ENCODE measurements at regions not wholly inside any gene's neighbourhood (a gene's known extent, or its start where the extent isn't known, plus 50 kb on each side); places are given as distances from the start of the nearest gene placed in this dataset.

DNA sequence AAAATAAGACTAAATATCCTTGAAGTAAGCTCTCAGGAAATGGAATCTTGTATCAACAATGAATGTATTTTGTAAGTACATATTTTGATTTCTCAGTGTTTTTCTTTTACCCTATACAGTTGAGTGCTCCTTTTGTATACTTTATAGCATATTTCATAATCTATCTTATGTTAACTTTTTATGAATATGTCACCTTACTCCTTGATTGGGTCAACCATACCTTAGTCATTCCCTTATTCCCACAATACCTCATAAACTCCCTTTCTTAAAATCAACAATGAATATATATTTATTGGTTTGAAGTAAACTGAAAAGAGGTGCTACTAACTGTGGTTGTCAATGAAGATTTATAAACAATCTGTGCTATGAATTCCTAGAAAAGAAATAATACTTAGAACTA, 686.2 kb downstream of the METTL15 start:
- intact Hi-C loops (cut with micrococcal nuclease), result no loop called here
- POLR2A ChIA-PET, result no interaction called here
- no peak overlapping the region for H3K27ac Mint-ChIP-seq

DNA sequence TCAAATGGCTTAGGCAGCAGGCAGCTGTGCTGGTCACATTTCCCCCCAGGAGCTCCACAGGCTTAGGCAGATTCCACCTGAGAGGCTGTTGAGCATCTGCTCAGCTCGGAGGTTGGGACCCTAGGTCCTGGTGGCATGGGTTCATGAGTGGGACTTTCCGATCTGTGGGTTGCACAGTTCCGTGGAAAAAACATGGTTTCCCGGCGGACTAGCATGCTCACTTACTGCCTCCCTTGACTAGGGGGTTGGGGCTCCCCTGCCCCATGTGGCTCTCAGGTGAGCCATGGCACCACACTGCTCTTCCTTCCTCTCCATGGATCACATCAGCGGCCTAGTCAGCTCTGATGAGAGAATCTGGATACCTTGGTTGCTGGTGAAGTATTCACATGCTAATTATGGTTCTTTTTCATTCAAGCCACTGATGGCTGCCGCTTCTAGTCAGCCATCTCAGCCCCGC, 685.1 kb downstream of the METTL15 start:
- Histone ChIP-seq H4K20me1 (ENCODE audit: control insufficient read depth, insufficient read depth, low read length, poor library complexity, severe bottlenecking) (no peaks in the 10 kb centered on the region), H3K4me3 (ENCODE audit: control extremely low read depth in 1 of 5, extremely low read depth in 1 of 5, insufficient read depth in 1 of 5, low read depth in 2 of 5, low read length in 4 of 5) (no peak overlapping the region), H3K27me3 (replicated peaks in 1 of 4; ENCODE audit: control extremely low read depth in 1 of 4, control insufficient read depth in 3 of 4, insufficient read depth in 4 of 4, low read length in 3 of 4) (no peaks in the 10 kb centered on the region), H3K9me3 (ENCODE audit: control extremely low read depth in 1 of 3, control insufficient read depth in 2 of 3, insufficient read depth in 1 of 3, low read length in 2 of 3) (peaks cover 0 to 12% (median 0%) of the 10 kb centered on the region in 3 donors), H3K79me2 (ENCODE audit: control insufficient read depth, insufficient read depth, low read length) (no peaks in the 10 kb centered on the region), H3K4me1 (ENCODE audit: control insufficient read depth in 2 of 2, insufficient read depth in 2 of 2, low read length in 2 of 2) (no peaks in the 10 kb centered on the region), H3K27ac (ENCODE audit: low read length in 2 of 2) (no peak overlapping the region), H2AFZ (ENCODE audit: insufficient read depth, low read depth, low read length, poor library complexity, severe bottlenecking) (no peak overlapping the region), H3K4me2 (replicated peaks; ENCODE audit: low read depth, low read length, poor library complexity, severe bottlenecking) (no peak overlapping the region), H3K9ac (ENCODE audit: low read length) (no peak overlapping the region), H3K36me3 (replicated peaks in 1 of 2; ENCODE audit: control extremely low read depth in 1 of 2, control insufficient read depth in 1 of 2, extremely low read depth in 1 of 2, insufficient read depth in 2 of 2, low read length in 1 of 2) (no peaks in the 10 kb centered on the region)
- no peak overlapping the region for H3K4me3 Mint-ChIP-seq
- no peaks in the 10 kb centered on the region for H3K27me3 Mint-ChIP-seq
- ChIA-PET POLR2A (no interaction called here), CTCF (no interaction called here)
- DNase-seq (no peak), ATAC-seq (ENCODE audit: low read depth) (no peak)
- 91% methylated on average over 5 of the region's 8 CpGs for WGBS (ENCODE audit: insufficient coverage)
- H3K9me3 Mint-ChIP-seq (ENCODE audit: insufficient read depth), result peaks cover 7% of the 10 kb centered on the region
- intact Hi-C loops (cut with micrococcal nuclease), result no loop called here
- no peaks in the 10 kb centered on the region for H3K4me1 Mint-ChIP-seq
- no peak overlapping the region for H3K27ac Mint-ChIP-seq
- TF ChIP-seq EZH2 (IDR thresholded peaks at IDR 0.05; ENCODE audit: borderline replicate concordance, insufficient read depth, low read depth, low read length, poor library complexity, severe bottlenecking), result no peak
- TF ChIP-seq, protein P1, sequence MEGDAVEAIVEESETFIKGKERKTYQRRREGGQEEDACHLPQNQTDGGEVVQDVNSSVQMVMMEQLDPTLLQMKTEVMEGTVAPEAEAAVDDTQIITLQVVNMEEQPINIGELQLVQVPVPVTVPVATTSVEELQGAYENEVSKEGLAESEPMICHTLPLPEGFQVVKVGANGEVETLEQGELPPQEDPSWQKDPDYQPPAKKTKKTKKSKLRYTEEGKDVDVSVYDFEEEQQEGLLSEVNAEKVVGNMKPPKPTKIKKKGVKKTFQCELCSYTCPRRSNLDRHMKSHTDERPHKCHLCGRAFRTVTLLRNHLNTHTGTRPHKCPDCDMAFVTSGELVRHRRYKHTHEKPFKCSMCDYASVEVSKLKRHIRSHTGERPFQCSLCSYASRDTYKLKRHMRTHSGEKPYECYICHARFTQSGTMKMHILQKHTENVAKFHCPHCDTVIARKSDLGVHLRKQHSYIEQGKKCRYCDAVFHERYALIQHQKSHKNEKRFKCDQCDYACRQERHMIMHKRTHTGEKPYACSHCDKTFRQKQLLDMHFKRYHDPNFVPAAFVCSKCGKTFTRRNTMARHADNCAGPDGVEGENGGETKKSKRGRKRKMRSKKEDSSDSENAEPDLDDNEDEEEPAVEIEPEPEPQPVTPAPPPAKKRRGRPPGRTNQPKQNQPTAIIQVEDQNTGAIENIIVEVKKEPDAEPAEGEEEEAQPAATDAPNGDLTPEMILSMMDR (IDR thresholded peaks at IDR 0.05), result no peak

More for the DNA sequence above, 686.2 kb downstream of the METTL15 start:
- H3K9me3 ChIP-seq (ENCODE audit: control extremely low read depth in 1 of 3, control insufficient read depth in 2 of 3, insufficient read depth in 1 of 3, low read length in 2 of 3), result peaks cover 0 to 12% (median 0%) of the 10 kb centered on the region in 3 donors
- H3K36me3 ChIP-seq (replicated peaks in 1 of 2; ENCODE audit: control extremely low read depth in 1 of 2, control insufficient read depth in 1 of 2, extremely low read depth in 1 of 2, insufficient read depth in 2 of 2, low read length in 1 of 2), result no peaks in the 10 kb centered on the region
- no peaks in the 10 kb centered on the region for H3K4me1 ChIP-seq (ENCODE audit: control insufficient read depth in 2 of 2, insufficient read depth in 2 of 2, low read length in 2 of 2)
- DNase-seq, result no peak
- H3K27me3 Mint-ChIP-seq, result no peaks in the 10 kb centered on the region
- CTCF ChIA-PET, result no interaction called here
- no peak overlapping the region for H2AFZ ChIP-seq (ENCODE audit: insufficient read depth, low read depth, low read length, poor library complexity, severe bottlenecking)
- H3K4me3 ChIP-seq (ENCODE audit: control extremely low read depth in 1 of 5, extremely low read depth in 1 of 5, insufficient read depth in 1 of 5, low read depth in 2 of 5, low read length in 4 of 5), result no peak overlapping the region
- H3K27ac ChIP-seq (ENCODE audit: low read length in 2 of 2), result no peak overlapping the region
- no peaks in the 10 kb centered on the region for H3K27me3 ChIP-seq (replicated peaks in 1 of 4; ENCODE audit: control extremely low read depth in 1 of 4, control insufficient read depth in 3 of 4, insufficient read depth in 4 of 4, low read length in 3 of 4)
- H3K4me1 Mint-ChIP-seq, result no peaks in the 10 kb centered on the region
- H3K79me2 ChIP-seq (ENCODE audit: control insufficient read depth, insufficient read depth, low read length), result no peaks in the 10 kb centered on the region
- no peak overlapping the region for H3K9ac ChIP-seq (ENCODE audit: low read length)
- no peak overlapping the region for H3K4me3 Mint-ChIP-seq
- no peak for ATAC-seq (ENCODE audit: low read depth)
- no peaks in the 10 kb centered on the region for H4K20me1 ChIP-seq (ENCODE audit: control insufficient read depth, insufficient read depth, low read length, poor library complexity, severe bottlenecking)
- H3K4me2 ChIP-seq (replicated peaks; ENCODE audit: low read depth, low read length, poor library complexity, severe bottlenecking), result no peak overlapping the region
- peaks cover 7% of the 10 kb centered on the region for H3K9me3 Mint-ChIP-seq (ENCODE audit: insufficient read depth)
- TF ChIP-seq, protein P1 (IDR thresholded peaks at IDR 0.05), result no peak
- no peak for TF ChIP-seq EZH2 (IDR thresholded peaks at IDR 0.05; ENCODE audit: borderline replicate concordance, insufficient read depth, low read depth, low read length, poor library complexity, severe bottlenecking)

All from B cell (primary cell).